Mammary epithelial cell (primary cell): ENCODE measurements at regions not wholly inside any gene's neighbourhood (a gene's known extent, or its start where the extent isn't known, plus 50 kb on each side); places are given as distances from the start of the nearest gene placed in this dataset.

Experiments used
- CTCF ChIP-seq, 2 donors: IDR thresholded peaks in 1 of 2; conservative IDR thresholded peaks in 1 of 2; 2 replicates each; pipeline ENCODE4 v1.5.1; 2011 to 2012; ENCODE audit warnings: inconsistent platforms in 2 of 2, low read length in 2 of 2, mild to moderate bottlenecking in 2 of 2, control low read depth in 1 of 2, low read depth in 1 of 2; ENCODE audit not compliant: insufficient read depth in 1 of 2; ENCODE audit errors: extremely low read depth in 1 of 2
- EZH2 ChIP-seq: IDR thresholded peaks from 2 replicates; pipeline ENCODE4 v1.6.1; 2012; ENCODE audit warnings: low read length, inconsistent platforms, borderline replicate concordance

- no peak for TF ChIP-seq CTCF (conservative IDR thresholded peaks at IDR 0.05 in 1 of 2, IDR thresholded peaks at IDR 0.05 in 1 of 2; ENCODE audit: extremely low read depth in 1 of 2, insufficient read depth in 1 of 2, low read depth in 1 of 2, low read length in 2 of 2)
- no peak for TF ChIP-seq EZH2
Measured at GRCh38 chr14:42090122-42090521, 483.4 kb downstream of the LRFN5 start.
